MM.1S (cell line): ENCODE measurements at regions not wholly inside any gene's neighbourhood (a gene's known extent, or its start where the extent isn't known, plus 50 kb on each side); places are given as distances from the start of the nearest gene placed in this dataset.

Experiments
- EZH2 ChIP-seq: fragments of 300-600 bp; sonication (generic); optimal IDR thresholded peaks from 2 replicates; pipeline ENCODE3; 2017; ENCODE audit warnings: low read depth, mild to moderate bottlenecking, antibody characterized with exemption, low read length, mixed read lengths
- EZH2phosphoT487 ChIP-seq: fragments of 300-600 bp; sonication (generic); IDR thresholded peaks from 2 replicates; pipeline ENCODE4 v1.6.1; 2018; ENCODE audit warnings: antibody characterized with exemption, low read length
- TF ChIP-seq, protein P1 (sequence below): fragments of 300-600 bp; sonication (generic); IDR thresholded peaks from 2 replicates; pipeline ENCODE4 v1.5.1; 2016; ENCODE audit warnings: antibody characterized with exemption, low read length, mixed read lengths

DNA sequence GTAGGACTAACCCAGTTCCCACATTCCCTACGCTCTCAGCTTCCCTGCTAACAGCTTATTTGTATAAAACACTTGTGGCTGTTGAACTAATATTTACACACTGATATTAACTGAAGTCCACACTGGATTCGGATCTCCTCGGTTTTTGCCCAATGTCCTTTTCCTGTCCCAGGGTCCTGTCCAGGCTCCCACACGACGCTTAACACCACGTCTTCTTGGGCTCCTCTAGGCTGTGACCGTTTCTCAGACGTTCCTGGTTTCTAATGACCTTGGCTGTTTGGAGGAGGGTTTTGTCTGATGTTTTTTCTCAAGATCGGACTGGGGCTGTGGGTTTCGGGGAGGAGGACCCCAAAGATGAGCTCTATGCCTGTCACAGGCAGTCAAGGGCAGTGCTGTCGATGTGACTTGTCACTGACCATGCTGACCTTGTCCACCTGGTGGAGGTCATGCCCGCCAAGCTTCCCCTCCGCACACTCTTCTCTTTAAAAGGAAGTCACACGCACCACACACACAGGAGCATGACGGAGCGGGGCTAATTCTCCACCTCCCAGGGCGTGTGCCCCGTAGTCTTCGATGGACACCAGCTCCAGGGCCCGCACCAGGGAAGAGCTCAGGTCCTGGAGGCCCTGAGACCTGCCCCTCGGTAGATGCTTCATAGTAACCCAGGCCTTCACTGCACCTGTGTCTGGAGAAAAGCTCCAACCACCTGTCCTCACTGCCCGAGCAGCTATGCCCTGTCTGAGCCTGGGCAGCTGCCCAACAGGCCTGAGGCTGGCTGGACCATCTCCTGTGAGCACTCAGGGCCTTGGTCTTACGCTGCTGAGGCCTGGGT is 72.0 kb downstream of the TTLL2 start:
- TF ChIP-seq, protein P1, sequence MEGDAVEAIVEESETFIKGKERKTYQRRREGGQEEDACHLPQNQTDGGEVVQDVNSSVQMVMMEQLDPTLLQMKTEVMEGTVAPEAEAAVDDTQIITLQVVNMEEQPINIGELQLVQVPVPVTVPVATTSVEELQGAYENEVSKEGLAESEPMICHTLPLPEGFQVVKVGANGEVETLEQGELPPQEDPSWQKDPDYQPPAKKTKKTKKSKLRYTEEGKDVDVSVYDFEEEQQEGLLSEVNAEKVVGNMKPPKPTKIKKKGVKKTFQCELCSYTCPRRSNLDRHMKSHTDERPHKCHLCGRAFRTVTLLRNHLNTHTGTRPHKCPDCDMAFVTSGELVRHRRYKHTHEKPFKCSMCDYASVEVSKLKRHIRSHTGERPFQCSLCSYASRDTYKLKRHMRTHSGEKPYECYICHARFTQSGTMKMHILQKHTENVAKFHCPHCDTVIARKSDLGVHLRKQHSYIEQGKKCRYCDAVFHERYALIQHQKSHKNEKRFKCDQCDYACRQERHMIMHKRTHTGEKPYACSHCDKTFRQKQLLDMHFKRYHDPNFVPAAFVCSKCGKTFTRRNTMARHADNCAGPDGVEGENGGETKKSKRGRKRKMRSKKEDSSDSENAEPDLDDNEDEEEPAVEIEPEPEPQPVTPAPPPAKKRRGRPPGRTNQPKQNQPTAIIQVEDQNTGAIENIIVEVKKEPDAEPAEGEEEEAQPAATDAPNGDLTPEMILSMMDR: no peak
- TF ChIP-seq EZH2phosphoT487: no peak
- TF ChIP-seq EZH2: no peak
